ENCODE measurements at regions not wholly inside any gene's neighbourhood (a gene's known extent, or its start where the extent isn't known, plus 50 kb on each side); places are given as distances from the start of the nearest gene placed in this dataset.

DNA sequence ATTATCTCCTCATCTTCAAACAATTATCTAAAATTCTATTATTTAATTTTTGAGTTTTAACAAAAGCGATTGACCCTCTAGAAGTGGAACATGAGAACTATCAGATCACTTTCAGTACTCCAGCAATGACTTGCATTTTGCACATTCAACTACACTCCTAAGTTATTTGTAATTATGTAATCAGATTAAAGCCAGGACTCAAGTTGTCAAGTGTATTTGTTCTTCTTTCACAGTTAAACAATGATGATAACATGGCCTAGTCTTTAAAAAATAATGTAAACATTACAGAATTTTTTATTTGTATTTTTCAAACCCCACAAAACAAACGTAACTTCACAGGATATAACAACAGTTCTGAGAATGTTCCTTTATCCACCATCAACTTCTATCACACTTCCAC, 2148.9 kb upstream of the ACO1 start:
- no peak overlapping the region for H3K4me3 Mint-ChIP-seq
- H4K5ac ChIP-seq (ENCODE audit: insufficient read length, low read depth, low read length), result no peak overlapping the region
- WGBS (ENCODE audit: extremely low coverage, insufficient read length, low lambda C conversion rate), result no CpG with 5 or more reads among the region's 2 CpGs
- no peak overlapping the region for H3K4me2 ChIP-seq (ENCODE audit: insufficient read depth, insufficient read length, low read length)
- H3K27me3 ChIP-seq (ENCODE audit: insufficient read depth, low read length), result no peaks in the 10 kb centered on the region
- H3K18ac ChIP-seq (ENCODE audit: insufficient read length, low read depth, low read length), result no peak overlapping the region
- H3K9me3 ChIP-seq (ENCODE audit: control insufficient read depth, low read depth, low read length), result no peaks in the 10 kb centered on the region
- no peak overlapping the region for H2BK120ac ChIP-seq (ENCODE audit: low read depth, low read length, poor library complexity, severe bottlenecking)
- no peak overlapping the region for H2AFZ ChIP-seq (ENCODE audit: low read length)
- H3K36me3 Mint-ChIP-seq (ENCODE audit: insufficient read depth in 1 of 3, low read depth in 3 of 3), result no peaks in the 10 kb centered on the region
- no peak overlapping the region for H3K9ac ChIP-seq (ENCODE audit: extremely low read depth, insufficient read length, low read length)
- DNase-seq, result no peak
- H2BK20ac ChIP-seq (ENCODE audit: low read depth, low read length, poor library complexity, severe bottlenecking), result no peak overlapping the region
- H3K79me1 ChIP-seq (ENCODE audit: insufficient read depth, low read depth, low read length, poor library complexity, severe bottlenecking), result no peaks in the 10 kb centered on the region
- no peak overlapping the region for H3K14ac ChIP-seq (ENCODE audit: insufficient read depth, low read length)
- no peak overlapping the region for H3T11ph ChIP-seq (ENCODE audit: low read length)
- no peak overlapping the region for H4K8ac ChIP-seq (replicated peaks; ENCODE audit: insufficient read length, low read depth, low read length)
- H4K91ac ChIP-seq (ENCODE audit: insufficient read length, low read depth, low read length), result no peak overlapping the region
- H3K27me3 Mint-ChIP-seq (ENCODE audit: low read depth), result no peaks in the 10 kb centered on the region
- H3K27ac ChIP-seq (ENCODE audit: insufficient read length, low read depth, low read length), result no peak overlapping the region
- H3K4ac ChIP-seq (ENCODE audit: low read depth, low read length), result no peak overlapping the region
- no peaks in the 10 kb centered on the region for H3K9me3 Mint-ChIP-seq
- H4K20me1 ChIP-seq (ENCODE audit: control insufficient read depth, insufficient read depth, insufficient read length), result no peaks in the 10 kb centered on the region
- H3K23me2 ChIP-seq (ENCODE audit: insufficient read length, low read depth, low read length, poor library complexity, severe bottlenecking), result no peaks in the 10 kb centered on the region
- H3K4me1 ChIP-seq (ENCODE audit: insufficient read depth, low read length), result no peaks in the 10 kb centered on the region
- TF ChIP-seq, protein P1, sequence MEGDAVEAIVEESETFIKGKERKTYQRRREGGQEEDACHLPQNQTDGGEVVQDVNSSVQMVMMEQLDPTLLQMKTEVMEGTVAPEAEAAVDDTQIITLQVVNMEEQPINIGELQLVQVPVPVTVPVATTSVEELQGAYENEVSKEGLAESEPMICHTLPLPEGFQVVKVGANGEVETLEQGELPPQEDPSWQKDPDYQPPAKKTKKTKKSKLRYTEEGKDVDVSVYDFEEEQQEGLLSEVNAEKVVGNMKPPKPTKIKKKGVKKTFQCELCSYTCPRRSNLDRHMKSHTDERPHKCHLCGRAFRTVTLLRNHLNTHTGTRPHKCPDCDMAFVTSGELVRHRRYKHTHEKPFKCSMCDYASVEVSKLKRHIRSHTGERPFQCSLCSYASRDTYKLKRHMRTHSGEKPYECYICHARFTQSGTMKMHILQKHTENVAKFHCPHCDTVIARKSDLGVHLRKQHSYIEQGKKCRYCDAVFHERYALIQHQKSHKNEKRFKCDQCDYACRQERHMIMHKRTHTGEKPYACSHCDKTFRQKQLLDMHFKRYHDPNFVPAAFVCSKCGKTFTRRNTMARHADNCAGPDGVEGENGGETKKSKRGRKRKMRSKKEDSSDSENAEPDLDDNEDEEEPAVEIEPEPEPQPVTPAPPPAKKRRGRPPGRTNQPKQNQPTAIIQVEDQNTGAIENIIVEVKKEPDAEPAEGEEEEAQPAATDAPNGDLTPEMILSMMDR (conservative IDR thresholded peaks at IDR 0.05), result no peak
- no peak overlapping the region for H3K56ac ChIP-seq (ENCODE audit: insufficient read length, low read depth, low read length)
- H3K4me1 Mint-ChIP-seq, result peaks cover 0 to 4% of the 10 kb centered on the region in 2 experiments; a peak in 2 of 4 replicates
- H2BK5ac ChIP-seq (ENCODE audit: insufficient read length, low read length), result no peak overlapping the region
- H2BK15ac ChIP-seq (ENCODE audit: low read depth, low read length), result no peak overlapping the region
- no peaks in the 10 kb centered on the region for H3K79me2 ChIP-seq (ENCODE audit: insufficient read depth, low read length)
- no peak overlapping the region for H3K23ac ChIP-seq (ENCODE audit: insufficient read length, low read depth, low read length)
- peak overlapping the region; percentile 1 to 12 (median 3); a peak in 2 of 7 replicates for H3K27ac Mint-ChIP-seq
- no peak overlapping the region for H2BK12ac ChIP-seq (ENCODE audit: insufficient read length, low read depth, low read length)
- H2AK5ac ChIP-seq (ENCODE audit: insufficient read length, low read length), result no peak overlapping the region

Measured in H9 (cell line).